ENCODE measurements at regions not wholly inside any gene's neighbourhood (a gene's known extent, or its start where the extent isn't known, plus 50 kb on each side); places are given as distances from the start of the nearest gene placed in this dataset.

DNA sequence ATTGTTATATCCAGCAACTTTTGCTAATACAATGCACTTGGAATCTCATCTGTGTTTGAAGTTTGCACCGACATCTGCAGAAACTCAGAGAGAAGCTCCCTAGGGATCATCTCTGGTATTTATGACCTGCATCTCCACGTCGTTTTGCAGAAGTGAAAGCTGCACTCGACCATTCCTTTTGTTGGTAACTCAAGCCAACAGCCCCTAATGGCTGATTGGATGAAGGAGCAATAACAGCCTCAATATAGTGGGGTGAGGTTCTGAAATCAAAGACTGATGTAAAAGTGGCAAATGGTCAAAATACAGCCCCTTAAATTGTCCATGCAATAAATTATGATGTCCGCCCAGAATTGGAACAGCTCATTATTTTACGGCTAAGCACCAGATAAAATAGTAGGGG is 344.2 kb upstream of the KAZN start:
- H3K4me1 ChIP-seq: peaks cover 6% of the 10 kb centered on the region
- H3K36me3 ChIP-seq: no peaks in the 10 kb centered on the region
- 51% methylated on average over 6 of the region's 6 CpGs for WGBS
- H3K9me3 ChIP-seq: no peaks in the 10 kb centered on the region
- H3K27me3 ChIP-seq: no peaks in the 10 kb centered on the region
- no peak for TF ChIP-seq POLR2AphosphoS5 (IDR thresholded peaks at IDR 0.05)
- TF ChIP-seq POLR2A (IDR thresholded peaks at IDR 0.05): no peak
- no peak for TF ChIP-seq EP300 (IDR thresholded peaks at IDR 0.05)
- TF ChIP-seq, protein P1, sequence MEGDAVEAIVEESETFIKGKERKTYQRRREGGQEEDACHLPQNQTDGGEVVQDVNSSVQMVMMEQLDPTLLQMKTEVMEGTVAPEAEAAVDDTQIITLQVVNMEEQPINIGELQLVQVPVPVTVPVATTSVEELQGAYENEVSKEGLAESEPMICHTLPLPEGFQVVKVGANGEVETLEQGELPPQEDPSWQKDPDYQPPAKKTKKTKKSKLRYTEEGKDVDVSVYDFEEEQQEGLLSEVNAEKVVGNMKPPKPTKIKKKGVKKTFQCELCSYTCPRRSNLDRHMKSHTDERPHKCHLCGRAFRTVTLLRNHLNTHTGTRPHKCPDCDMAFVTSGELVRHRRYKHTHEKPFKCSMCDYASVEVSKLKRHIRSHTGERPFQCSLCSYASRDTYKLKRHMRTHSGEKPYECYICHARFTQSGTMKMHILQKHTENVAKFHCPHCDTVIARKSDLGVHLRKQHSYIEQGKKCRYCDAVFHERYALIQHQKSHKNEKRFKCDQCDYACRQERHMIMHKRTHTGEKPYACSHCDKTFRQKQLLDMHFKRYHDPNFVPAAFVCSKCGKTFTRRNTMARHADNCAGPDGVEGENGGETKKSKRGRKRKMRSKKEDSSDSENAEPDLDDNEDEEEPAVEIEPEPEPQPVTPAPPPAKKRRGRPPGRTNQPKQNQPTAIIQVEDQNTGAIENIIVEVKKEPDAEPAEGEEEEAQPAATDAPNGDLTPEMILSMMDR (IDR thresholded peaks at IDR 0.05): no peak
- no peak overlapping the region for H3K27ac ChIP-seq
- no peak for DNase-seq (ENCODE audit: low spot score in 2 of 2)
- H3K4me3 ChIP-seq: no peak overlapping the region

DNA sequence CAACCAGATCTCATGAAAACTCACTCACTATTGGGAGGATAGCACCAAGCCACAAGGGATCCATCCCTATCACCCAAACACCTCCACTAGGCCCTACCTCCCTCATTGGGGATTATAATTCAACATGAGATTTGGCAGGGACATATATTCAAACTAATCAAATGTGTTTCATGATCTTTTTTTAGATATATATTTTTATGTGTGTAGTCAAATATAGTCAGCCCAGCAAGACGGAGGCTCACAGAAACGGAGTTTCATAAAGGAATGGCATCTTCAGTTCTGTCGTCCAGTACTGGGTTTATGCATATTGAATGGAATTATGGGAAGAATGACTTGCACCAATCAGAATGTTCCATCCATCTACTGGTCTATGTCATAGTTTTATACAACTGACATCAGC is 343.3 kb upstream of the KAZN start:
- H3K27ac ChIP-seq: no peak overlapping the region
- H3K4me1 ChIP-seq: peaks cover 11% of the 10 kb centered on the region
- TF ChIP-seq EP300 (IDR thresholded peaks at IDR 0.05) (no peak), POLR2AphosphoS5 (IDR thresholded peaks at IDR 0.05) (no peak), POLR2A (IDR thresholded peaks at IDR 0.05) (no peak)
- TF ChIP-seq, protein P1 (IDR thresholded peaks at IDR 0.05): no peak
- no peaks in the 10 kb centered on the region for H3K27me3 ChIP-seq
- no peaks in the 10 kb centered on the region for H3K36me3 ChIP-seq
- 87% methylated on average over 3 of the region's 3 CpGs for WGBS
- no peaks in the 10 kb centered on the region for H3K9me3 ChIP-seq
- DNase-seq (ENCODE audit: low spot score in 2 of 2): no peak
- H3K4me3 ChIP-seq: no peak overlapping the region

DNA sequence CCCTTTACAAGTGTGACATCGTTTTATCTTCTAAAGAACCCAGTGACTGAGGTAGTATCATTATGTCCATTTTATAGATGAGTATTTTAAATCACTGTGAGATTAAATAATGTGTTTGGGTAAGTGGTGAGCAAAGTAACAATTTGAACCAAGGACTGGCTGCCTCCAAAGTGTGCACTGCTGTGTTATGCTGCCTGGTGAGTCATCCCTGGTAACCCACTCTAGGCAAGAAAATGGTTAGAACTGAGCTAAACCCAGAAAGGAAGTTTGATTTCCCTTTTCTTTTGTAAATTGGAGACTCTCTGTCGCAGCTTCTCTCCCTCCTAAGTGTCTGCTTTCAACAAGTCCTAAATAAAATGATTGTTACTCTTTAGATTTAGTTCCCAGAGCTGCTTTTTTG is 342.8 kb upstream of the KAZN start:
- Histone ChIP-seq H3K27ac (peak overlapping the region; percentile 29), H3K4me1 (peaks cover 11% of the 10 kb centered on the region), H3K9me3 (no peaks in the 10 kb centered on the region), H3K36me3 (no peaks in the 10 kb centered on the region), H3K4me3 (no peak overlapping the region), H3K27me3 (no peaks in the 10 kb centered on the region)
- TF ChIP-seq, protein P1 (IDR thresholded peaks at IDR 0.05): no peak
- TF ChIP-seq EP300 (IDR thresholded peaks at IDR 0.05): no peak
- no peak for TF ChIP-seq POLR2A (IDR thresholded peaks at IDR 0.05)
- no peak for TF ChIP-seq POLR2AphosphoS5 (IDR thresholded peaks at IDR 0.05)
- DNase-seq (ENCODE audit: low spot score in 2 of 2): no peak
- WGBS: 73% methylated on average over 2 of the region's 2 CpGs

DNA sequence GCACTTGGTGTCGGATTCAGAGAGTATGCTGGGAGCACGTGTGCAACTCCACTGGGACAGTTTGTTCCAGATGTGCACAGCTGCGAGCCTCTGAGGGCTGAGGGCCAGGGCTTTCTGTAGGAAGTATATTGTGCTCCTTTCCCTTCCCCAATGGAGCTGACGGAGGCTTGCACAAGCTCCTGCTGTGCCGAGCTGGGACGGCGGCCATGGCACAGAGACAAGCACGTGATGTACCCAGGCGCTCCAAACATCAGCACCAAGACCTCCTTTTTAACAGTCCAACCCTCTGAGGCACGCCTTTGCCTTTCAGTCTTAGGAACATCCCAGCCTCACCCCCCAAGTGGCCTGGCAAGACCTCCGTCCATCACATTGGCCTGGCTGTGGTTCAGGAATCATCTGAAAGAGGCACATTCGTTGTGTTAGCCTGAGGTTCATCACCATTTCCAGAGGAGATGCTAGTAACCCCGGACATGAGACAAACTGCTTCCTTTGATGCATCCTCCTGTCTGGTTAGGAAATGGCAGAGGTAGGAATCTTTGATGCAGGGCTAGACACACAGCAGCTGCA is 339.2 kb upstream of the KAZN start:
- H3K27ac ChIP-seq: peak overlapping the region; percentile 29
- H3K4me1 ChIP-seq: peaks cover 11% of the 10 kb centered on the region
- no peak overlapping the region for H3K4me3 ChIP-seq
- WGBS: 66% methylated on average over 12 of the region's 13 CpGs
- no peaks in the 10 kb centered on the region for H3K27me3 ChIP-seq
- peak; percentile 92 to 95 for DNase-seq (ENCODE audit: low spot score in 2 of 2)
- no peaks in the 10 kb centered on the region for H3K36me3 ChIP-seq
- no peaks in the 10 kb centered on the region for H3K9me3 ChIP-seq
- TF ChIP-seq POLR2AphosphoS5 (IDR thresholded peaks at IDR 0.05): peak in 2 of 3 donors; percentile 72 to 85
- TF ChIP-seq POLR2A (IDR thresholded peaks at IDR 0.05): no peak

DNA sequence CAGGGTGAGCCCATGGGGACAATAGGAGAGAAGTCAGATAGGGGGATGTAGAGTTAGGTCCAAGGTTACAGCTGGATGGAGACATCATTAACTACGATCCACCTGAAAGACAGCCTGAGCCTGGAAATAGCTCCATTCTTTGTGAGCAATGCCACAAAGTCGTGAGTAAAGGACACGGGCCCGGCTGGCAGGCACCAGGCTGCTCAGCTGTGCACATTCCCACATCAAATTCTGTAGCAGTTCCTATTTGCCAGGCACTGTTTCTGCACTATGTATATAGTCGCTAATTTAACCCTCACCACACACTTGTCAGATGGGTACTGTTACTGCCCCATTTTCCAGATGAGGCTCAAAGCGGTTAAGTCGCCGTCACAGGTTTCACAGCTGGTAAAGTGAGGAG is 338.0 kb upstream of the KAZN start:
- TF ChIP-seq POLR2AphosphoS5 (IDR thresholded peaks at IDR 0.05): no peak
- no peak for TF ChIP-seq POLR2A (IDR thresholded peaks at IDR 0.05)
- no peak for TF ChIP-seq EP300 (IDR thresholded peaks at IDR 0.05)
- TF ChIP-seq, protein P1 (IDR thresholded peaks at IDR 0.05): no peak
- DNase-seq (ENCODE audit: low spot score in 2 of 2): no peak
- Histone ChIP-seq H3K27me3 (no peaks in the 10 kb centered on the region), H3K4me3 (no peak overlapping the region), H3K9me3 (no peaks in the 10 kb centered on the region), H3K4me1 (peaks cover 11% of the 10 kb centered on the region), H3K36me3 (no peaks in the 10 kb centered on the region), H3K27ac (no peak overlapping the region)
- WGBS: 93% methylated on average over 7 of the region's 8 CpGs

DNA sequence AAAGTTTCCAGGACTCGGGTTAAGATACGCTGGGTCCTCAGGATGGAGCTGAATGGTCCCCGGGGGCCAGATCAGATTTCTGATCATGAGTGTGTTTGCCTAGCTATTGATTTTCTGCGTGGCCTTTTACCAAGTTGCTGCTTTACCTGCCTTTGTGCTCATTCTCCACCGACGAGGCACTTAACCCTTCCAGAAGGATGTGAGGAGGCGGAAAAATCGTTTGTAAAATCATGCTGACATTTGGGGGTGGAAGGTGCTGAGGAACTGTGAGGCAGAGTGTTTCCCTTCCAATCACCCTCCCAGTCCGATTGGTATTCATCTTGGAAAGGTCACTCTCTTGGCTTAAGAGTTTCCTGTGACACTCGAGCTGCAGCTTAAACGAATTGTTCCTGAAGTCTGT is 337.1 kb upstream of the KAZN start:
- WGBS: 82% methylated on average over 11 of the region's 11 CpGs
- TF ChIP-seq EP300 (IDR thresholded peaks at IDR 0.05) (no peak), POLR2AphosphoS5 (IDR thresholded peaks at IDR 0.05) (no peak), POLR2A (IDR thresholded peaks at IDR 0.05) (no peak)
- TF ChIP-seq, protein P1 (IDR thresholded peaks at IDR 0.05): no peak
- H3K27me3 ChIP-seq: no peaks in the 10 kb centered on the region
- DNase-seq (ENCODE audit: low spot score in 2 of 2): no peak
- H3K4me3 ChIP-seq: no peak overlapping the region
- no peaks in the 10 kb centered on the region for H3K36me3 ChIP-seq
- no peak overlapping the region for H3K27ac ChIP-seq
- H3K4me1 ChIP-seq: peaks cover 11% of the 10 kb centered on the region
- H3K9me3 ChIP-seq: no peaks in the 10 kb centered on the region
